ENCODE measurements at regions not wholly inside any gene's neighbourhood (a gene's known extent, or its start where the extent isn't known, plus 50 kb on each side); places are given as distances from the start of the nearest gene placed in this dataset.

DNA sequence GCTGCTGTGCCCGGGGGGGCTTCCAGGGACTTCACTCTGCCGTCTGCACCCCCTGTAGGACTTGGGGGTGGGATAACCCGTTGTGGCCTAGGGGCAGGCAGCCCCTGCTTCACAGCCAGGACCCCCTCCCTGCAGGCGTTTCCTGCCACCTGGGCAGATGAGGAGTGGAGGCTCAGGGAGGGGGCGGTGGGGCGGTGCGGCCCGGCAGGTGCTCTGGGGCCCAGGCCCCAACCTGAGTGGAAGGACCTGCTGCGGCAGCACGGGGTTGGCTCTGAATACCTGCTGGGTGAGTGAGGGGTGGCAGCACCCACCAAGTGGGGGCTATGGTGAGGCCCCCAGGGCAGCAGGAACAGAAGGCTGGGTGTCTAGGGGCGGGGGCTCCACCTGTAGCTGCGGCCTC lies 78.6 kb upstream of the TTC34 start:
- WGBS (ENCODE audit: insufficient coverage): 70% methylated on average over 11 of the region's 12 CpGs
- H3K9ac ChIP-seq (ENCODE audit: low read length): no peak overlapping the region
- no peak for DNase-seq

DNA sequence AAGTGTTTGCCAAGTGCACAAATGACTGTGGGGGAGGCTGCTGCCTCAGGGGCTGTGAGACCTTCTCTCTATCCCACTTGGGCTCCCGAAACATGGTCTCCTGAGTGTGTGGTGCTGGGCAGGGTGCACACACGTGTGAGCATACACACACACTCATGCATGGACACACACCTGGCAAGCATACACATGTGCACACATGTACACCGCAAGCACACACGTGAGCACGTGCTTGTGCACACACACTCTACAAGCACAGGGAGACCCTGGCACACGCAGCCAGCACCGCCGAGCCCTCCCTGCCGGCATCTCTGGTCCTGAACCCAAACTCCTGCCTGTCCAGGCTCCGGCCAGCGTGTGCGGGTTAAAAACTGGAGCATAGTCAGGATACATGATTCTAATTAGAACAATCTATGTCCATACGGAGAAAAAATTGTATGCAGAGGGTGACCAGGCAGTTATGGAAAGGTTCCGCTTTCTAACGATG lies 79.4 kb upstream of the TTC34 start:
- Histone ChIP-seq H3K9ac (ENCODE audit: low read length) (no peak overlapping the region), H3K4me3 (ENCODE audit: control extremely low read depth in 1 of 5, extremely low read depth in 1 of 5, insufficient read depth in 1 of 5, low read depth in 2 of 5, low read length in 4 of 5) (no peak overlapping the region), H4K20me1 (ENCODE audit: control insufficient read depth, insufficient read depth, low read length, poor library complexity, severe bottlenecking) (no peaks in the 10 kb centered on the region), H3K27ac (ENCODE audit: low read length in 2 of 2) (no peak overlapping the region), H3K27me3 (replicated peaks in 1 of 4; ENCODE audit: control extremely low read depth in 1 of 4, control insufficient read depth in 3 of 4, insufficient read depth in 4 of 4, low read length in 3 of 4) (no peaks in the 10 kb centered on the region), H3K36me3 (replicated peaks in 1 of 2; ENCODE audit: control extremely low read depth in 1 of 2, control insufficient read depth in 1 of 2, extremely low read depth in 1 of 2, insufficient read depth in 2 of 2, low read length in 1 of 2) (no peaks in the 10 kb centered on the region), H3K79me2 (ENCODE audit: control insufficient read depth, insufficient read depth, low read length) (no peaks in the 10 kb centered on the region), H3K4me1 (ENCODE audit: control insufficient read depth in 2 of 2, insufficient read depth in 2 of 2, low read length in 2 of 2) (no peaks in the 10 kb centered on the region), H3K4me2 (replicated peaks; ENCODE audit: low read depth, low read length, poor library complexity, severe bottlenecking) (no peak overlapping the region), H3K9me3 (ENCODE audit: control extremely low read depth in 1 of 3, control insufficient read depth in 2 of 3, insufficient read depth in 1 of 3, low read length in 2 of 3) (no peaks in the 10 kb centered on the region), H2AFZ (ENCODE audit: insufficient read depth, low read depth, low read length, poor library complexity, severe bottlenecking) (no peak overlapping the region)
- no peak overlapping the region for H3K27ac Mint-ChIP-seq
- ChIA-PET CTCF (no interaction called here), POLR2A (no interaction called here)
- H3K27me3 Mint-ChIP-seq: no peaks in the 10 kb centered on the region
- H3K4me1 Mint-ChIP-seq: no peaks in the 10 kb centered on the region
- no peak overlapping the region for H3K4me3 Mint-ChIP-seq
- DNase-seq: no peak
- intact Hi-C loops (cut with micrococcal nuclease): no loop called here
- no peaks in the 10 kb centered on the region for H3K9me3 Mint-ChIP-seq (ENCODE audit: insufficient read depth)
- ATAC-seq (ENCODE audit: low read depth): no peak
- 91% methylated on average over 10 of the region's 15 CpGs for WGBS (ENCODE audit: insufficient coverage)
- TF ChIP-seq, protein P1, sequence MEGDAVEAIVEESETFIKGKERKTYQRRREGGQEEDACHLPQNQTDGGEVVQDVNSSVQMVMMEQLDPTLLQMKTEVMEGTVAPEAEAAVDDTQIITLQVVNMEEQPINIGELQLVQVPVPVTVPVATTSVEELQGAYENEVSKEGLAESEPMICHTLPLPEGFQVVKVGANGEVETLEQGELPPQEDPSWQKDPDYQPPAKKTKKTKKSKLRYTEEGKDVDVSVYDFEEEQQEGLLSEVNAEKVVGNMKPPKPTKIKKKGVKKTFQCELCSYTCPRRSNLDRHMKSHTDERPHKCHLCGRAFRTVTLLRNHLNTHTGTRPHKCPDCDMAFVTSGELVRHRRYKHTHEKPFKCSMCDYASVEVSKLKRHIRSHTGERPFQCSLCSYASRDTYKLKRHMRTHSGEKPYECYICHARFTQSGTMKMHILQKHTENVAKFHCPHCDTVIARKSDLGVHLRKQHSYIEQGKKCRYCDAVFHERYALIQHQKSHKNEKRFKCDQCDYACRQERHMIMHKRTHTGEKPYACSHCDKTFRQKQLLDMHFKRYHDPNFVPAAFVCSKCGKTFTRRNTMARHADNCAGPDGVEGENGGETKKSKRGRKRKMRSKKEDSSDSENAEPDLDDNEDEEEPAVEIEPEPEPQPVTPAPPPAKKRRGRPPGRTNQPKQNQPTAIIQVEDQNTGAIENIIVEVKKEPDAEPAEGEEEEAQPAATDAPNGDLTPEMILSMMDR (IDR thresholded peaks at IDR 0.05): no peak
- TF ChIP-seq EZH2 (IDR thresholded peaks at IDR 0.05; ENCODE audit: borderline replicate concordance, insufficient read depth, low read depth, low read length, poor library complexity, severe bottlenecking): no peak

More for the DNA sequence above, 78.6 kb upstream of the TTC34 start:
- Histone ChIP-seq H3K4me3 (ENCODE audit: control extremely low read depth in 1 of 5, extremely low read depth in 1 of 5, insufficient read depth in 1 of 5, low read depth in 2 of 5, low read length in 4 of 5) (no peak overlapping the region), H3K36me3 (replicated peaks in 1 of 2; ENCODE audit: control extremely low read depth in 1 of 2, control insufficient read depth in 1 of 2, extremely low read depth in 1 of 2, insufficient read depth in 2 of 2, low read length in 1 of 2) (no peaks in the 10 kb centered on the region), H3K9me3 (ENCODE audit: control extremely low read depth in 1 of 3, control insufficient read depth in 2 of 3, insufficient read depth in 1 of 3, low read length in 2 of 3) (peaks cover 0 to 4% (median 0%) of the 10 kb centered on the region in 3 donors), H3K4me2 (replicated peaks; ENCODE audit: low read depth, low read length, poor library complexity, severe bottlenecking) (no peak overlapping the region), H3K79me2 (ENCODE audit: control insufficient read depth, insufficient read depth, low read length) (no peaks in the 10 kb centered on the region), H3K27ac (ENCODE audit: low read length in 2 of 2) (no peak overlapping the region), H4K20me1 (ENCODE audit: control insufficient read depth, insufficient read depth, low read length, poor library complexity, severe bottlenecking) (no peaks in the 10 kb centered on the region), H3K4me1 (ENCODE audit: control insufficient read depth in 2 of 2, insufficient read depth in 2 of 2, low read length in 2 of 2) (no peaks in the 10 kb centered on the region), H3K27me3 (replicated peaks in 1 of 4; ENCODE audit: control extremely low read depth in 1 of 4, control insufficient read depth in 3 of 4, insufficient read depth in 4 of 4, low read length in 3 of 4) (no peaks in the 10 kb centered on the region), H2AFZ (ENCODE audit: insufficient read depth, low read depth, low read length, poor library complexity, severe bottlenecking) (no peak overlapping the region)
- ChIA-PET POLR2A (no interaction called here), CTCF (no interaction called here)
- TF ChIP-seq EZH2 (IDR thresholded peaks at IDR 0.05; ENCODE audit: borderline replicate concordance, insufficient read depth, low read depth, low read length, poor library complexity, severe bottlenecking): no peak
- TF ChIP-seq, protein P1 (IDR thresholded peaks at IDR 0.05): no peak
- Mint-ChIP-seq H3K4me3 (no peak overlapping the region), H3K9me3 (ENCODE audit: insufficient read depth) (no peaks in the 10 kb centered on the region), H3K27me3 (no peaks in the 10 kb centered on the region), H3K27ac (no peak overlapping the region), H3K4me1 (no peaks in the 10 kb centered on the region)
- intact Hi-C loops (cut with micrococcal nuclease): no loop called here
- no peak for ATAC-seq (ENCODE audit: low read depth)
